GM12878 (cell line): ENCODE measurements at regions not wholly inside any gene's neighbourhood (a gene's known extent, or its start where the extent isn't known, plus 50 kb on each side); places are given as distances from the start of the nearest gene placed in this dataset.

Experiments
- STAT3 ChIP-seq: IDR thresholded peaks from 2 replicates; pipeline ENCODE4 v1.6.1; 2011; ENCODE audit warnings: low read depth, low read length, improper control_type of control experiment
- WRNIP1 ChIP-seq: IDR thresholded peaks from 2 replicates; pipeline ENCODE4 v1.6.1; 2011; ENCODE audit warnings: low read depth, low read length, improper control_type of control experiment, borderline replicate concordance
- YY1 ChIP-seq: IDR thresholded peaks from 2 replicates; pipeline ENCODE4 v1.6.1; 2011; ENCODE audit warnings: low read depth, mild to moderate bottlenecking, low read length
- ZZZ3 ChIP-seq: IDR thresholded peaks from 2 replicates; pipeline ENCODE4 v1.6.1; 2011; ENCODE audit warnings: low read depth; ENCODE audit not compliant: control insufficient read depth, insufficient read length
- TF ChIP-seq, protein P1 (sequence below): fragments of 450-650 bp; formaldehyde crosslinking; IDR thresholded peaks from 2 replicates; pipeline ENCODE4 v1.5.0; 2022; ENCODE audit warnings: mild to moderate bottlenecking, missing genetic modification characterization
- TF ChIP-seq, protein P2 (sequence below): fragments of 450-650 bp; IDR thresholded peaks from 2 replicates; pipeline ENCODE4 v1.6.1; 2017; ENCODE audit warnings: mild to moderate bottlenecking, low read depth, inconsistent platforms; ENCODE audit not compliant: poor library complexity, severe bottlenecking
- TF ChIP-seq, protein P3 (sequence below): fragments of 450-650 bp; IDR thresholded peaks from 2 replicates; pipeline ENCODE4 v1.6.1; 2014; ENCODE audit warnings: mild to moderate bottlenecking

DNA sequence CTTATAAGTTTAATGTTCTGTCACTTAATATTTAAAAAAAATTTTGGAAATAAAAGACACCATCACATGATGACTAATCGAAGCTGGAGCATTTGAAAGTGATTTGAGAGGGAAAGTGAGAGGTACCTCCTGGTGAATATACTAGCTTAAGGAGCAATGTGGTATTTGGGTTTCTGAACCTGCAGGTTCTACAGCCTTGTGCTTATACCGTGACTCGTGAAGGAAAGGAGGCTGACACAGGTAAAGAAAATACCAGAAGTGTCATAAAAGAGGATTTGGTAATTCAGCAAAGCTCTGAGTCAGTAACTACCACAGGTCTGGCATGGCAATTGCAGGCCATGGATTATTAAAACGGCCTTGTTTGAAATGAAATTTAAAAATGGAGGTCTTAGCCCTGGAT is 151.0 kb downstream of the SLC38A4 start (continued):
- no peak for TF ChIP-seq YY1
- no peak for TF ChIP-seq STAT3
- TF ChIP-seq ZZZ3 = no peak
- TF ChIP-seq, protein P1, sequence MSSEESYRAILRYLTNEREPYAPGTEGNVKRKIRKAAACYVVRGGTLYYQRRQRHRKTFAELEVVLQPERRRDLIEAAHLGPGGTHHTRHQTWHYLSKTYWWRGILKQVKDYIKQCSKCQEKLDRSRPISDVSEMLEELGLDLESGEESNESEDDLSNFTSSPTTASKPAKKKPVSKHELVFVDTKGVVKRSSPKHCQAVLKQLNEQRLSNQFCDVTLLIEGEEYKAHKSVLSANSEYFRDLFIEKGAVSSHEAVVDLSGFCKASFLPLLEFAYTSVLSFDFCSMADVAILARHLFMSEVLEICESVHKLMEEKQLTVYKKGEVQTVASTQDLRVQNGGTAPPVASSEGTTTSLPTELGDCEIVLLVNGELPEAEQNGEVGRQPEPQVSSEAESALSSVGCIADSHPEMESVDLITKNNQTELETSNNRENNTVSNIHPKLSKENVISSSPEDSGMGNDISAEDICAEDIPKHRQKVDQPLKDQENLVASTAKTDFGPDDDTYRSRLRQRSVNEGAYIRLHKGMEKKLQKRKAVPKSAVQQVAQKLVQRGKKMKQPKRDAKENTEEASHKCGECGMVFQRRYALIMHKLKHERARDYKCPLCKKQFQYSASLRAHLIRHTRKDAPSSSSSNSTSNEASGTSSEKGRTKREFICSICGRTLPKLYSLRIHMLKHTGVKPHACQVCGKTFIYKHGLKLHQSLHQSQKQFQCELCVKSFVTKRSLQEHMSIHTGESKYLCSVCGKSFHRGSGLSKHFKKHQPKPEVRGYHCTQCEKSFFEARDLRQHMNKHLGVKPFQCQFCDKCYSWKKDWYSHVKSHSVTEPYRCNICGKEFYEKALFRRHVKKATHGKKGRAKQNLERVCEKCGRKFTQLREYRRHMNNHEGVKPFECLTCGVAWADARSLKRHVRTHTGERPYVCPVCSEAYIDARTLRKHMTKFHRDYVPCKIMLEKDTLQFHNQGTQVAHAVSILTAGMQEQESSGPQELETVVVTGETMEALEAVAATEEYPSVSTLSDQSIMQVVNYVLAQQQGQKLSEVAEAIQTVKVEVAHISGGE (CRISPR knock-in tag) = no peak
- no peak for TF ChIP-seq WRNIP1
- TF ChIP-seq, protein P2, sequence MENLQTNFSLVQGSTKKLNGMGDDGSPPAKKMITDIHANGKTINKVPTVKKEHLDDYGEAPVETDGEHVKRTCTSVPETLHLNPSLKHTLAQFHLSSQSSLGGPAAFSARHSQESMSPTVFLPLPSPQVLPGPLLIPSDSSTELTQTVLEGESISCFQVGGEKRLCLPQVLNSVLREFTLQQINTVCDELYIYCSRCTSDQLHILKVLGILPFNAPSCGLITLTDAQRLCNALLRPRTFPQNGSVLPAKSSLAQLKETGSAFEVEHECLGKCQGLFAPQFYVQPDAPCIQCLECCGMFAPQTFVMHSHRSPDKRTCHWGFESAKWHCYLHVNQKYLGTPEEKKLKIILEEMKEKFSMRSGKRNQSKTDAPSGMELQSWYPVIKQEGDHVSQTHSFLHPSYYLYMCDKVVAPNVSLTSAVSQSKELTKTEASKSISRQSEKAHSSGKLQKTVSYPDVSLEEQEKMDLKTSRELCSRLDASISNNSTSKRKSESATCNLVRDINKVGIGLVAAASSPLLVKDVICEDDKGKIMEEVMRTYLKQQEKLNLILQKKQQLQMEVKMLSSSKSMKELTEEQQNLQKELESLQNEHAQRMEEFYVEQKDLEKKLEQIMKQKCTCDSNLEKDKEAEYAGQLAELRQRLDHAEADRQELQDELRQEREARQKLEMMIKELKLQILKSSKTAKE = no peak
- TF ChIP-seq, protein P3, sequence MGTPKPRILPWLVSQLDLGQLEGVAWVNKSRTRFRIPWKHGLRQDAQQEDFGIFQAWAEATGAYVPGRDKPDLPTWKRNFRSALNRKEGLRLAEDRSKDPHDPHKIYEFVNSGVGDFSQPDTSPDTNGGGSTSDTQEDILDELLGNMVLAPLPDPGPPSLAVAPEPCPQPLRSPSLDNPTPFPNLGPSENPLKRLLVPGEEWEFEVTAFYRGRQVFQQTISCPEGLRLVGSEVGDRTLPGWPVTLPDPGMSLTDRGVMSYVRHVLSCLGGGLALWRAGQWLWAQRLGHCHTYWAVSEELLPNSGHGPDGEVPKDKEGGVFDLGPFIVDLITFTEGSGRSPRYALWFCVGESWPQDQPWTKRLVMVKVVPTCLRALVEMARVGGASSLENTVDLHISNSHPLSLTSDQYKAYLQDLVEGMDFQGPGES = no peak
